HEK293 (cell line): ENCODE measurements at regions not wholly inside any gene's neighbourhood (a gene's known extent, or its start where the extent isn't known, plus 50 kb on each side); places are given as distances from the start of the nearest gene placed in this dataset.

Experiments used
- CTCF ChIA-PET: fragments of 350-600 bp; formaldehyde crosslinking; extraction: SDS; loops from one replicate; lab custom pipeline; 2021; ENCODE audit warnings: antibody characterized with exemption; lab: Yijun Ruan, JAX
- POLR2A ChIA-PET: fragments of 300-600 bp; formaldehyde crosslinking; extraction: SDS; loops from one replicate; lab custom pipeline; 2020; ENCODE audit warnings: antibody characterized with exemption, inconsistent platforms; lab: Yijun Ruan, JAX
- H3K27ac ChIP-seq: fragments of 200-500 bp; sonication (Bioruptor generic); 2 replicates; pipeline ENCODE4 v1.5.1; 2014; ENCODE audit warnings: low read depth, low read length, control low read depth, inconsistent platforms; ENCODE audit errors: extremely low read depth
- H3K36me3 ChIP-seq, 2 experiments: fragments of 200-500 bp in 1 of 2; sonication (Bioruptor generic) in 1 of 2; 1 replicate in 1 of 2; 2 replicates in 1 of 2; pipeline ENCODE4 v1.5.1; 2014 to 2017; ENCODE audit warnings: inconsistent platforms in 2 of 2, low read length in 2 of 2; ENCODE audit not compliant: control insufficient read depth in 2 of 2, insufficient read depth in 1 of 2
- H3K4me1 ChIP-seq: fragments of 200-500 bp; sonication (Bioruptor generic); 2 replicates; pipeline ENCODE4 v1.5.1; 2014; ENCODE audit warnings: mild to moderate bottlenecking, low read length, inconsistent platforms; ENCODE audit not compliant: control insufficient read depth, insufficient read depth
- H3K4me3 ChIP-seq: 2 replicates; pipeline ENCODE4 v1.5.1; 2011; ENCODE audit warnings: low read depth, mild to moderate bottlenecking, control low read depth, low read length, moderate library complexity
- H3K9me3 ChIP-seq: fragments of 200-500 bp; sonication (Bioruptor generic); 2 replicates; pipeline ENCODE4 v1.5.1; 2014; ENCODE audit warnings: low read depth, low read length, inconsistent platforms; ENCODE audit not compliant: control insufficient read depth, insufficient read depth
- IKZF3 ChIP-seq: fragments of 450-650 bp; IDR thresholded peaks from 2 replicates; pipeline ENCODE4 v1.5.0; 2018; ENCODE audit warnings: missing biosample characterization, mild to moderate bottlenecking, missing genetic modification characterization, moderate library complexity
- KLF10 ChIP-seq: fragments of 450-650 bp; IDR thresholded peaks from 2 replicates; pipeline ENCODE4 v1.5.1; 2018; ENCODE audit warnings: missing biosample characterization, mild to moderate bottlenecking, missing genetic modification characterization
- KLF7 ChIP-seq: fragments of 450-650 bp; formaldehyde crosslinking; IDR thresholded peaks from 2 replicates; pipeline ENCODE4 v1.5.1; 2016; ENCODE audit warnings: missing biosample characterization, missing genetic modification characterization, borderline replicate concordance
- KLF9 ChIP-seq: fragments of 450-650 bp; formaldehyde crosslinking; IDR thresholded peaks from 2 replicates; pipeline ENCODE4 v1.5.1; 2016; ENCODE audit warnings: missing biosample characterization, missing genetic modification characterization, low read depth
- PRDM1 ChIP-seq: fragments of 450-650 bp; formaldehyde crosslinking; IDR thresholded peaks from 2 replicates; pipeline ENCODE4; 2016; ENCODE audit warnings: missing biosample characterization, missing genetic modification characterization
- SETDB1 ChIP-seq: IDR thresholded peaks from one replicate; pipeline ENCODE4 v1.6.1; 2017; ENCODE audit warnings: mild to moderate bottlenecking, low read length, moderate library complexity, mixed read lengths; ENCODE audit not compliant: insufficient read length
- WT1 ChIP-seq: fragments of 450-650 bp; formaldehyde crosslinking; IDR thresholded peaks from 2 replicates; pipeline ENCODE4 v1.5.1; 2016; ENCODE audit warnings: missing biosample characterization, missing genetic modification characterization
- ZBTB10 ChIP-seq: fragments of 450-650 bp; formaldehyde crosslinking; IDR thresholded peaks from 2 replicates; pipeline ENCODE4 v1.5.1; 2016; ENCODE audit warnings: missing biosample characterization, missing genetic modification characterization
- ZBTB7A ChIP-seq: fragments of 450-650 bp; formaldehyde crosslinking; IDR thresholded peaks from 2 replicates; pipeline ENCODE4 v1.5.1; 2016; ENCODE audit warnings: low read depth, missing biosample characterization, missing genetic modification characterization
- ZFP69B ChIP-seq: fragments of 450-650 bp; formaldehyde crosslinking; IDR thresholded peaks from 2 replicates; pipeline ENCODE4 v1.5.1; 2016; ENCODE audit warnings: missing biosample characterization, missing genetic modification characterization
- ZNF24 ChIP-seq: fragments of 450-650 bp; formaldehyde crosslinking; IDR thresholded peaks from 2 replicates; pipeline ENCODE4 v1.5.1; 2016; ENCODE audit warnings: missing biosample characterization, missing genetic modification characterization
- ZNF302 ChIP-seq: fragments of 450-650 bp; formaldehyde crosslinking; IDR thresholded peaks from 2 replicates; pipeline ENCODE4 v1.5.1; 2016; ENCODE audit warnings: missing biosample characterization, missing genetic modification characterization, low read depth
- ZNF335 ChIP-seq: fragments of 450-650 bp; formaldehyde crosslinking; conservative IDR thresholded peaks from 2 replicates; pipeline ENCODE4 v1.5.1; 2016; ENCODE audit warnings: missing biosample characterization, missing genetic modification characterization
- ZNF416 ChIP-seq: fragments of 450-650 bp; formaldehyde crosslinking; IDR thresholded peaks from 2 replicates; pipeline ENCODE4 v1.5.1; 2016; ENCODE audit warnings: missing biosample characterization, missing genetic modification characterization
- ZNF514 ChIP-seq: fragments of 450-650 bp; formaldehyde crosslinking; IDR thresholded peaks from 2 replicates; pipeline ENCODE4 v1.5.1; 2016; ENCODE audit warnings: missing biosample characterization, missing genetic modification characterization
- ZNF629 ChIP-seq: fragments of 450-650 bp; formaldehyde crosslinking; IDR thresholded peaks from 2 replicates; pipeline ENCODE4 v1.5.1; 2017; ENCODE audit warnings: missing biosample characterization, missing genetic modification characterization
- ZNF692 ChIP-seq: fragments of 450-650 bp; formaldehyde crosslinking; IDR thresholded peaks from 2 replicates; pipeline ENCODE4 v1.5.1; 2016; ENCODE audit warnings: missing biosample characterization, missing genetic modification characterization
- ZSCAN16 ChIP-seq: fragments of 450-650 bp; formaldehyde crosslinking; IDR thresholded peaks from 2 replicates; pipeline ENCODE4 v1.5.1; 2016; ENCODE audit warnings: missing biosample characterization, missing genetic modification characterization
- ZSCAN23 ChIP-seq: fragments of 450-650 bp; formaldehyde crosslinking; IDR thresholded peaks from 2 replicates; pipeline ENCODE4 v1.5.1; 2016; ENCODE audit warnings: missing biosample characterization, missing genetic modification characterization
- TF ChIP-seq, protein P1 (sequence below): fragments of 450-650 bp; formaldehyde crosslinking; IDR thresholded peaks from 2 replicates; pipeline ENCODE4 v1.5.1; 2016; ENCODE audit warnings: missing biosample characterization, missing genetic modification characterization
- TF ChIP-seq, protein P2 (sequence below): fragments of 450-650 bp; formaldehyde crosslinking; IDR thresholded peaks from 2 replicates; pipeline ENCODE4 v1.5.1; 2016; ENCODE audit warnings: missing biosample characterization, missing genetic modification characterization

- Histone ChIP-seq H3K27ac (no peak overlapping the region), H3K4me3 (no peak overlapping the region), H3K9me3 (no peaks in the 10 kb centered on the region)
- TF ChIP-seq KLF7 (tag by site-specific recombination), result no peak
- TF ChIP-seq, all 188 proteins: peak for 0
- ChIA-PET CTCF (no interaction called here), POLR2A (no interaction called here)
- H3K36me3 ChIP-seq, result no peaks in the 10 kb centered on the region
- H3K4me1 ChIP-seq, result no peaks in the 10 kb centered on the region; the same call in 1 of the 2 replicates
Observed at GRCh38 chr4:177587989-177588388, 145.8 kb upstream of the AGA start.

- Histone ChIP-seq H3K9me3 (no peaks in the 10 kb centered on the region), H3K36me3 (no peaks in the 10 kb centered on the region), H3K4me3 (no peak overlapping the region), H3K27ac (no peak overlapping the region), H3K4me1 (no peaks in the 10 kb centered on the region)
- TF ChIP-seq ZNF692, result no peak
- no peak for TF ChIP-seq KLF10 (tag by site-specific recombination)
- no peak for TF ChIP-seq IKZF3 (tag by site-specific recombination)
- no peak for TF ChIP-seq ZFP69B
- no peak for TF ChIP-seq ZNF629 (tag by site-specific recombination)
- no peak for TF ChIP-seq ZNF302 (tag by site-specific recombination)
- no peak for TF ChIP-seq SETDB1
- no peak for TF ChIP-seq ZBTB10
- TF ChIP-seq, protein P1, sequence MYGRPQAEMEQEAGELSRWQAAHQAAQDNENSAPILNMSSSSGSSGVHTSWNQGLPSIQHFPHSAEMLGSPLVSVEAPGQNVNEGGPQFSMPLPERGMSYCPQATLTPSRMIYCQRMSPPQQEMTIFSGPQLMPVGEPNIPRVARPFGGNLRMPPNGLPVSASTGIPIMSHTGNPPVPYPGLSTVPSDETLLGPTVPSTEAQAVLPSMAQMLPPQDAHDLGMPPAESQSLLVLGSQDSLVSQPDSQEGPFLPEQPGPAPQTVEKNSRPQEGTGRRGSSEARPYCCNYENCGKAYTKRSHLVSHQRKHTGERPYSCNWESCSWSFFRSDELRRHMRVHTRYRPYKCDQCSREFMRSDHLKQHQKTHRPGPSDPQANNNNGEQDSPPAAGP (tag by site-specific recombination), result no peak
- ChIA-PET CTCF (no interaction called here), POLR2A (no interaction called here)
Observed at GRCh38 chr4:177595386-177595785, 153.1 kb upstream of the AGA start.

DNA sequence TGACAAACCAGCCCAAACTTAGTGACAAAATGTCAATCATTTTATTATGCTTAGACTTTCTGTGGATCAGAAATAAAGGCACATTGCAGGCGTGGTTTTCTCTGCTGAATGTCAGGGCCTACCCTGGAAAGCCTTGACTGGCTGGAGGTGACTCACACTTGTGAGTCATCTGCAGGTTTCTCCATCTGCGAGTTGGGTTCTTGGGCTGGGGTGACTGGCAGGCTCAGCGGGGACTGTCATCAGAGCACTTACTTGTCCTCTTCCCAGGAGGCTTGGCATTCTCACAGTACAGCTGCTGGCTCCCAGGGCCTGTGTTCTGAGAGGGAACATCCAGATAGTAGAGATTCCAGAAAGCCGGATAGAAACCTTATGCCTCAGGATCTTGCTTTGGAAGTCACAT lies 153.8 kb upstream of the AGA start:
- Histone ChIP-seq H3K9me3 (no peaks in the 10 kb centered on the region), H3K36me3 (no peaks in the 10 kb centered on the region), H3K27ac (no peak overlapping the region), H3K4me1 (no peaks in the 10 kb centered on the region), H3K4me3 (no peak overlapping the region)
- POLR2A ChIA-PET, result no interaction called here
- CTCF ChIA-PET, result no interaction called here
- TF ChIP-seq ZNF416 (tag by site-specific recombination) (no peak), ZNF24 (tag by site-specific recombination) (no peak), ZSCAN23 (no peak), SETDB1 (no peak), KLF9 (tag by site-specific recombination) (no peak), ZNF335 (tag by site-specific recombination) (0 out of 2 replicates have a peak, but pooled peaks have one; percentile 24), ZSCAN16 (tag by site-specific recombination) (peak; percentile 68; the same call in 1 of the 2 replicates), PRDM1 (tag by site-specific recombination) (0 out of 2 replicates have a peak, but pooled peaks have one; percentile 15), WT1 (tag by site-specific recombination) (no peak), ZNF302 (tag by site-specific recombination) (no peak), ZNF514 (tag by site-specific recombination) (no peak), ZBTB7A (tag by site-specific recombination) (no peak)
- TF ChIP-seq, protein P2, sequence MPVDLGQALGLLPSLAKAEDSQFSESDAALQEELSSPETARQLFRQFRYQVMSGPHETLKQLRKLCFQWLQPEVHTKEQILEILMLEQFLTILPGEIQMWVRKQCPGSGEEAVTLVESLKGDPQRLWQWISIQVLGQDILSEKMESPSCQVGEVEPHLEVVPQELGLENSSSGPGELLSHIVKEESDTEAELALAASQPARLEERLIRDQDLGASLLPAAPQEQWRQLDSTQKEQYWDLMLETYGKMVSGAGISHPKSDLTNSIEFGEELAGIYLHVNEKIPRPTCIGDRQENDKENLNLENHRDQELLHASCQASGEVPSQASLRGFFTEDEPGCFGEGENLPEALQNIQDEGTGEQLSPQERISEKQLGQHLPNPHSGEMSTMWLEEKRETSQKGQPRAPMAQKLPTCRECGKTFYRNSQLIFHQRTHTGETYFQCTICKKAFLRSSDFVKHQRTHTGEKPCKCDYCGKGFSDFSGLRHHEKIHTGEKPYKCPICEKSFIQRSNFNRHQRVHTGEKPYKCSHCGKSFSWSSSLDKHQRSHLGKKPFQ, result no peak
